ENCODE measurements at regions not wholly inside any gene's neighbourhood (a gene's known extent, or its start where the extent isn't known, plus 50 kb on each side); places are given as distances from the start of the nearest gene placed in this dataset.
A peak's percentile ranks its signal among the peaks of the same experiment; 100 is the strongest.

GRCh38 chr6:44661221-44662008, 273.9 kb downstream of the CDC5L start:
- H3K4me3 ChIP-seq (replicated peaks; ENCODE audit: low read depth, low read length) = no peak overlapping the region
- DNase-seq (ENCODE audit: low read depth) = no peak
- TF ChIP-seq, protein P1, sequence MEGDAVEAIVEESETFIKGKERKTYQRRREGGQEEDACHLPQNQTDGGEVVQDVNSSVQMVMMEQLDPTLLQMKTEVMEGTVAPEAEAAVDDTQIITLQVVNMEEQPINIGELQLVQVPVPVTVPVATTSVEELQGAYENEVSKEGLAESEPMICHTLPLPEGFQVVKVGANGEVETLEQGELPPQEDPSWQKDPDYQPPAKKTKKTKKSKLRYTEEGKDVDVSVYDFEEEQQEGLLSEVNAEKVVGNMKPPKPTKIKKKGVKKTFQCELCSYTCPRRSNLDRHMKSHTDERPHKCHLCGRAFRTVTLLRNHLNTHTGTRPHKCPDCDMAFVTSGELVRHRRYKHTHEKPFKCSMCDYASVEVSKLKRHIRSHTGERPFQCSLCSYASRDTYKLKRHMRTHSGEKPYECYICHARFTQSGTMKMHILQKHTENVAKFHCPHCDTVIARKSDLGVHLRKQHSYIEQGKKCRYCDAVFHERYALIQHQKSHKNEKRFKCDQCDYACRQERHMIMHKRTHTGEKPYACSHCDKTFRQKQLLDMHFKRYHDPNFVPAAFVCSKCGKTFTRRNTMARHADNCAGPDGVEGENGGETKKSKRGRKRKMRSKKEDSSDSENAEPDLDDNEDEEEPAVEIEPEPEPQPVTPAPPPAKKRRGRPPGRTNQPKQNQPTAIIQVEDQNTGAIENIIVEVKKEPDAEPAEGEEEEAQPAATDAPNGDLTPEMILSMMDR (IDR thresholded peaks at IDR 0.05; ENCODE audit: low read length, missing control alignments) = no peak

DNA sequence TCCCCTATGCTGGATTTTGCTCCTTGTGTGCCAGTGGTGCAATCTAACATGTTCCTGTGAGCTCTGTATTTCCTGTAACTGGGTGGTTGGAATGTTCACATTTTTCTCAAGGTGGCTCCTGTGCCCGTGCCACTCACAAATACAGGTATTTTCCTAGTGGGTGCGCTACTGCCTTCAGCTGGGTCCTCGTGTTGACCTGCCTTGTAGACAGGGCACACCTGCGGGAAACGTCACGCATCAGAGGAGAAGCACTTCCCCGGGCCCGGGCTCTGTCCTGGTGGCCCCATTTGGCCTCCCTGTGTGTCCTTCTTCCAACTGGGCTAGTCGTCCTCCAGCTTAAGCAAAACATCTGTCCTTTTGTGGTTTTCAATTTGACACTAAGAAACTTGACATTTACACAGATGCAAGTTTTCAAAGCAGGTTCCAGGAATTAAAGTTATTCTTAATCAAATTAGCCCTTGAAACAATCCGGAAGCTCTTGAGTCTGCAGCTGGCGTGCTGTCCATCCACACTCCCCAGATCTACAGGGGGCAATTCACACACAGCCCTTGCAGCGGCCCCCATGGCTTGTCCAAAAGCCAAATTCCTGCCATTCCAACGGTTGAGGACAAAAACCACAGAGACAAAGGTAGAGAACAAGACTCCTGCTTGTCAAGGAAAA, 275.1 kb downstream of the CDC5L start:
- TF ChIP-seq, protein P1 (IDR thresholded peaks at IDR 0.05; ENCODE audit: low read length, missing control alignments) = no peak
- DNase-seq (ENCODE audit: low read depth) = peak; percentile 76
- H3K4me3 ChIP-seq (replicated peaks; ENCODE audit: low read depth, low read length) = no peak overlapping the region

DNA sequence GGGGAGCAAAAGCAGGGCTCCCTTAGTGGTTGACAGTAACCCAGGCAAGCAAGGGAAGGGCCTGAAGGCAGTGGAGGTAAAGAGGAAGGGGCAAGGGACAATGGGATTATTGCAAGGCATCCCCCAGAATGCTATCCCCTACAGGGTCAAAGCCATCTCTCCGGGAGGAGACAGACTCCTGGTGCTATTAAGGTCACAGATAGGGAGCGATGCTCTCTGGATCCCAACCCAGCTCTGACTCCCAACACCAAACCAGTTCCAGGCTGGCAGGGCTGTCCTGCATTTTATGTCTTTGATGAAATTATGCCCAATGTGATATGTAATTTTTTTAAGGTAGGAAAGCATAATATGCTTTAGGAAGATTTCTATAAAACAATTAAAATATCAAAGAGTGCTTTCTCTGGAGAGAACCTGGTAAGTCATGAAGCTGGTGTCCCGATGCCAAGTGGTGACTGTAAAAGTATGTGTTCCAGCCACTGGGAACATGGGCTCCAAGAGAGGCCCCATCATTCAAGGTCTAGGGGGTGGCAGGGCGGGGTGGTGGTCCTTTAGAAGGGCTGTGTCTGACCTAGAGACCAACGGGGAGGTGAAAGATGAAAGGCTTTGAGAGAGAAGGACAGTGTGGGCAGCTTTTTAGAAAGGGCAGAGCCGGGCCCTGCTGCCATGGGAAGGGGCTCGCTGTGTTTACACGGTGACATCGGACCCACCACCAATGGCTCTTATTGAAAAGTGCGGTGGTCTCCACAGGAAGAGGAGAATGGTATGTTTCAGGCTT, 276.5 kb downstream of the CDC5L start:
- DNase-seq (ENCODE audit: low read depth) = no peak
- H3K4me3 ChIP-seq (replicated peaks; ENCODE audit: low read depth, low read length) = no peak overlapping the region
- TF ChIP-seq, protein P1 (IDR thresholded peaks at IDR 0.05; ENCODE audit: low read length, missing control alignments) = no peak

DNA sequence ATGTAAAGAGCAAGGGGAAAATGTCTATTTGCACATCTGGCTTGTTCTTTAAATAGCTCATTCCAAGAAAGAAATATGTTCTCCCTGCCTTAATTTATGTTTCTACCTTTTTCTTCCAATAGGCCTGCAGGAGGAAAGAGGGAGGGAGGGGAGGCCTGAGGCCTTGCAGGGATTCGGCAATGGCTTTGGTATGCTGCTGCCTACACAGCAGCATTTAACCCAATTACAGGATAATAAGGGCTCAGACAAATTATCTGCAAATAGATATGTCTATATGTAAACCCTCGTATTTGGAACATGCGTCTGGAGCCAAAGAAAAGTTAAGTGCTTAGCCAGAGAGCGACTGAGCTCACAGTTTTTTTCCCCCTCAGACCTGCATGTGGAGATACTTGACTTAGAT, 277.2 kb downstream of the CDC5L start:
- H3K4me3 ChIP-seq (replicated peaks; ENCODE audit: low read depth, low read length) = no peak overlapping the region
- TF ChIP-seq, protein P1 (IDR thresholded peaks at IDR 0.05; ENCODE audit: low read length, missing control alignments) = no peak
- DNase-seq (ENCODE audit: low read depth) = no peak

- TF ChIP-seq, protein P1 (IDR thresholded peaks at IDR 0.05; ENCODE audit: low read length, missing control alignments) = no peak
- no peak for DNase-seq (ENCODE audit: low read depth)
- H3K4me3 ChIP-seq (replicated peaks; ENCODE audit: low read depth, low read length) = no peak overlapping the region
Observed at GRCh38 chr6:44665143-44665542, 277.6 kb downstream of the CDC5L start.

DNA sequence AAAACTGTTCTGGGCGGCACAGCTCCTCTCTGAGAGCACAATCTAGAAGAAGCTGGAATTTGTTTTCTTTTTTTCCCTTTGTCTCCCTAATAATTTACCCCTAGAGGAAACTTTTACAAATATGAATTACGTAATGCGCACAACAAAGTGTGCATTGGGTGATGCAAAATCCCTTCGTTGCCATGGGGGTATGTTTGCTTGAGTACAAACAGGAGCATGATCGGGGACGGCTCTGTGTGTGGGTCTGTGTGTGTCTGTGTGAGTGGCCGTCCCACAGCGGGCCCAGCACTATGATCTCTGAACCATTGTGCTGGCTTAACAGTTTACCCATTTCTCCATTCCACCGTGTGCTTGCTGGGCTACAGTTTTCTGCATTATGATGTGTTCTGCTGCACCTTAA, 278.2 kb downstream of the CDC5L start:
- H3K4me3 ChIP-seq (replicated peaks; ENCODE audit: low read depth, low read length) = no peak overlapping the region
- peak; percentile 23 for DNase-seq (ENCODE audit: low read depth)
- TF ChIP-seq, protein P1 (IDR thresholded peaks at IDR 0.05; ENCODE audit: low read length, missing control alignments) = no peak
